ENCODE measurements at regions not wholly inside any gene's neighbourhood (a gene's known extent, or its start where the extent isn't known, plus 50 kb on each side); places are given as distances from the start of the nearest gene placed in this dataset.
A peak's percentile ranks its signal among the peaks of the same experiment; 100 is the strongest.
"Not testable (repeated sequence)": the region's sequence is repeated elsewhere in the genome, so short reads cannot be mapped to it uniquely, and the experiment has no call there.

GRCh38 chr2:90293806-90294205 lies 1602.3 kb downstream of the RPIA start:
- H3K4me3 ChIP-seq (ENCODE audit: low read length in 3 of 3), result not testable (repeated sequence)
- peak in 1 of 5 donors; percentile 49 for DNase-seq

GRCh38 chr2:90295036-90295750 lies 1603.7 kb downstream of the RPIA start:
- FAIRE-seq; H3K4me3 ChIP-seq (ENCODE audit: low read length in 3 of 3); H3K27me3 ChIP-seq (ENCODE audit: control insufficient read depth, insufficient read depth, low read length); intact Hi-C loops (cut with DNase I); H3K36me3 ChIP-seq (ENCODE audit: control insufficient read depth in 2 of 3, insufficient read depth in 3 of 3, low read length in 3 of 3); H3K27ac ChIP-seq (ENCODE audit: low read depth in 2 of 2, low read length in 2 of 2); H3K4me1 ChIP-seq (ENCODE audit: control insufficient read depth in 2 of 3, insufficient read depth in 2 of 3, low read depth in 1 of 3, low read length in 3 of 3); H3K9me3 ChIP-seq (ENCODE audit: control insufficient read depth in 2 of 3, insufficient read depth in 1 of 3, low read length in 3 of 3); H3K9ac ChIP-seq (ENCODE audit: low read length in 3 of 3): not testable (repeated sequence)
- peak in 1 of 5 donors; percentile 29 for DNase-seq

More at GRCh38 chr2:90293806-90294205, 1602.3 kb downstream of the RPIA start:
- H3K27ac ChIP-seq (ENCODE audit: low read depth in 2 of 2, low read length in 2 of 2); intact Hi-C loops (cut with DNase I); FAIRE-seq; H3K36me3 ChIP-seq (ENCODE audit: control insufficient read depth in 2 of 3, insufficient read depth in 3 of 3, low read length in 3 of 3); H3K9ac ChIP-seq (ENCODE audit: low read length in 3 of 3); H3K27me3 ChIP-seq (ENCODE audit: control insufficient read depth, insufficient read depth, low read length); H3K9me3 ChIP-seq (ENCODE audit: control insufficient read depth in 2 of 3, insufficient read depth in 1 of 3, low read length in 3 of 3); H3K4me1 ChIP-seq (ENCODE audit: control insufficient read depth in 2 of 3, insufficient read depth in 2 of 3, low read depth in 1 of 3, low read length in 3 of 3): not testable (repeated sequence)

- FAIRE-seq; H3K9me3 ChIP-seq (ENCODE audit: control insufficient read depth in 2 of 3, insufficient read depth in 1 of 3, low read length in 3 of 3); H3K27me3 ChIP-seq (ENCODE audit: control insufficient read depth, insufficient read depth, low read length); intact Hi-C loops (cut with DNase I); H3K27ac ChIP-seq (ENCODE audit: low read depth in 2 of 2, low read length in 2 of 2); H3K4me3 ChIP-seq (ENCODE audit: low read length in 3 of 3); H3K4me1 ChIP-seq (ENCODE audit: control insufficient read depth in 2 of 3, insufficient read depth in 2 of 3, low read depth in 1 of 3, low read length in 3 of 3); H3K9ac ChIP-seq (ENCODE audit: low read length in 3 of 3); H3K36me3 ChIP-seq (ENCODE audit: control insufficient read depth in 2 of 3, insufficient read depth in 3 of 3, low read length in 3 of 3): not testable (repeated sequence)
- peak in 1 of 5 donors; percentile 67 for DNase-seq
These were observed 1605.0 kb downstream of the RPIA start for GRCh38 chr2:90296484-90296777.

GRCh38 chr2:90297701-90298100 lies 1606.2 kb downstream of the RPIA start:
- H3K27ac ChIP-seq (ENCODE audit: low read depth in 2 of 2, low read length in 2 of 2); H3K27me3 ChIP-seq (ENCODE audit: control insufficient read depth, insufficient read depth, low read length); H3K36me3 ChIP-seq (ENCODE audit: control insufficient read depth in 2 of 3, insufficient read depth in 3 of 3, low read length in 3 of 3); H3K9ac ChIP-seq (ENCODE audit: low read length in 3 of 3); H3K4me1 ChIP-seq (ENCODE audit: control insufficient read depth in 2 of 3, insufficient read depth in 2 of 3, low read depth in 1 of 3, low read length in 3 of 3); H3K4me3 ChIP-seq (ENCODE audit: low read length in 3 of 3); H3K9me3 ChIP-seq (ENCODE audit: control insufficient read depth in 2 of 3, insufficient read depth in 1 of 3, low read length in 3 of 3); FAIRE-seq; intact Hi-C loops (cut with DNase I): not testable (repeated sequence)
- peak in 1 of 5 donors; percentile 40 for DNase-seq

- H3K9me3 ChIP-seq (ENCODE audit: control insufficient read depth in 2 of 3, insufficient read depth in 1 of 3, low read length in 3 of 3); H3K4me3 ChIP-seq (ENCODE audit: low read length in 3 of 3); H3K4me1 ChIP-seq (ENCODE audit: control insufficient read depth in 2 of 3, insufficient read depth in 2 of 3, low read depth in 1 of 3, low read length in 3 of 3); H3K9ac ChIP-seq (ENCODE audit: low read length in 3 of 3); FAIRE-seq; H3K27me3 ChIP-seq (ENCODE audit: control insufficient read depth, insufficient read depth, low read length); H3K27ac ChIP-seq (ENCODE audit: low read depth in 2 of 2, low read length in 2 of 2); intact Hi-C loops (cut with DNase I); H3K36me3 ChIP-seq (ENCODE audit: control insufficient read depth in 2 of 3, insufficient read depth in 3 of 3, low read length in 3 of 3): not testable (repeated sequence)
- DNase-seq, result peak in 1 of 5 donors; percentile 58
These were observed 1606.8 kb downstream of the RPIA start for GRCh38 chr2:90298126-90298755.

GRCh38 chr2:90298983-90299382 lies 1607.5 kb downstream of the RPIA start:
- FAIRE-seq; H3K4me1 ChIP-seq (ENCODE audit: control insufficient read depth in 2 of 3, insufficient read depth in 2 of 3, low read depth in 1 of 3, low read length in 3 of 3); H3K4me3 ChIP-seq (ENCODE audit: low read length in 3 of 3); H3K9ac ChIP-seq (ENCODE audit: low read length in 3 of 3); H3K36me3 ChIP-seq (ENCODE audit: control insufficient read depth in 2 of 3, insufficient read depth in 3 of 3, low read length in 3 of 3); intact Hi-C loops (cut with DNase I); H3K9me3 ChIP-seq (ENCODE audit: control insufficient read depth in 2 of 3, insufficient read depth in 1 of 3, low read length in 3 of 3); H3K27me3 ChIP-seq (ENCODE audit: control insufficient read depth, insufficient read depth, low read length); H3K27ac ChIP-seq (ENCODE audit: low read depth in 2 of 2, low read length in 2 of 2); DNase-seq: not testable (repeated sequence)

- H3K9ac ChIP-seq (ENCODE audit: low read length in 3 of 3); H3K27ac ChIP-seq (ENCODE audit: low read depth in 2 of 2, low read length in 2 of 2); H3K4me1 ChIP-seq (ENCODE audit: control insufficient read depth in 2 of 3, insufficient read depth in 2 of 3, low read depth in 1 of 3, low read length in 3 of 3); intact Hi-C loops (cut with DNase I); H3K36me3 ChIP-seq (ENCODE audit: control insufficient read depth in 2 of 3, insufficient read depth in 3 of 3, low read length in 3 of 3); H3K4me3 ChIP-seq (ENCODE audit: low read length in 3 of 3); H3K27me3 ChIP-seq (ENCODE audit: control insufficient read depth, insufficient read depth, low read length); FAIRE-seq; H3K9me3 ChIP-seq (ENCODE audit: control insufficient read depth in 2 of 3, insufficient read depth in 1 of 3, low read length in 3 of 3): not testable (repeated sequence)
- DNase-seq, result peak in 3 of 5 donors; percentile 0 to 56 (median 34)
These were observed 1631.5 kb downstream of the RPIA start for GRCh38 chr2:90322982-90323381.

- H3K9me3 ChIP-seq (ENCODE audit: control insufficient read depth in 2 of 3, insufficient read depth in 1 of 3, low read length in 3 of 3); FAIRE-seq; H3K9ac ChIP-seq (ENCODE audit: low read length in 3 of 3); intact Hi-C loops (cut with DNase I); H3K36me3 ChIP-seq (ENCODE audit: control insufficient read depth in 2 of 3, insufficient read depth in 3 of 3, low read length in 3 of 3); H3K4me3 ChIP-seq (ENCODE audit: low read length in 3 of 3); H3K4me1 ChIP-seq (ENCODE audit: control insufficient read depth in 2 of 3, insufficient read depth in 2 of 3, low read depth in 1 of 3, low read length in 3 of 3); H3K27ac ChIP-seq (ENCODE audit: low read depth in 2 of 2, low read length in 2 of 2); H3K27me3 ChIP-seq (ENCODE audit: control insufficient read depth, insufficient read depth, low read length): not testable (repeated sequence)
- DNase-seq, result peak; percentile 5 to 73 (median 22)
These were observed 1632.4 kb downstream of the RPIA start for GRCh38 chr2:90323612-90324558.

Measured in kidney (tissue), 10 donors.